Panc1 (cell line): ENCODE measurements at regions not wholly inside any gene's neighbourhood (a gene's known extent, or its start where the extent isn't known, plus 50 kb on each side); places are given as distances from the start of the nearest gene placed in this dataset.

Experiments used
- ATAC-seq: fragments of 200-7000 bp; cut with Tn5 transposase; 2 replicates; pipeline ENCODE4 v1.9.1; 2020; ENCODE audit warnings: mild to moderate bottlenecking, moderate library complexity
- BruUV-seq: library from RNA; stranded (reverse); fragments of 400-500 nt; replicated peaks from 2 replicates; lab custom pipeline; 2021; lab: Mats Ljungman, UMichigan
- CTCF ChIA-PET: fragments of 300-600 bp; sonication (Branson Sonifier 250); formaldehyde crosslinking; loops from one replicate; lab custom pipeline; 2022; ENCODE audit warnings: antibody characterized with exemption; lab: Charles Lee
- POLR2A ChIA-PET: fragments of 300-600 bp; sonication (Branson Sonifier 250); formaldehyde crosslinking; loops from one replicate; lab custom pipeline; 2022; ENCODE audit warnings: antibody characterized with exemption; lab: Charles Lee
- DNase-seq: peaks from one replicate; pipeline ENCODE4 v3.0.0-alpha.2; 2010; ENCODE audit warnings: low read depth, low spot score
- H3K27ac ChIP-seq: 2 replicates; pipeline ENCODE4 v1.5.1; 2011; ENCODE audit warnings: mild to moderate bottlenecking, low read length, inconsistent platforms
- H3K27me3 ChIP-seq: fragments of 200-500 bp; sonication (Bioruptor generic); 2 replicates; pipeline ENCODE4 v1.6.0; 2014; ENCODE audit warnings: low read length, inconsistent platforms; ENCODE audit not compliant: control insufficient read depth, insufficient read depth
- H3K36me3 ChIP-seq: fragments of 200-500 bp; sonication (Bioruptor generic); 2 replicates; pipeline ENCODE4 v1.5.1; 2014; ENCODE audit warnings: inconsistent platforms, mild to moderate bottlenecking, low read length, moderate library complexity; ENCODE audit not compliant: control insufficient read depth, insufficient read depth
- H3K4me1 ChIP-seq: 2 replicates; pipeline ENCODE4 v1.5.1; 2011; ENCODE audit warnings: inconsistent platforms, mild to moderate bottlenecking, low read length, moderate library complexity; ENCODE audit not compliant: control insufficient read depth, insufficient read depth
- H3K4me3 ChIP-seq, 2 experiments: 2 replicates each; pipeline ENCODE4 v1.5.1; 2011 to 2012; ENCODE audit warnings: low read depth in 2 of 2, low read length in 2 of 2, mild to moderate bottlenecking in 2 of 2, inconsistent platforms in 1 of 2, moderate library complexity in 1 of 2
- H3K9me3 ChIP-seq: fragments of 200-500 bp; sonication (Bioruptor generic); 2 replicates; pipeline ENCODE4 v1.5.1; 2014; ENCODE audit warnings: low read depth, mild to moderate bottlenecking, inconsistent platforms, low read length, moderate library complexity; ENCODE audit not compliant: control insufficient read depth, insufficient read depth
- CTCF ChIP-seq: fragments of 450-650 bp; IDR thresholded peaks from 2 replicates; pipeline ENCODE4 v1.5.1; 2017; ENCODE audit warnings: mild to moderate bottlenecking
- POLR2AphosphoS5 ChIP-seq: IDR thresholded peaks from 2 replicates; pipeline ENCODE4 v1.6.1; 2012; ENCODE audit warnings: mild to moderate bottlenecking, low read depth, low read length, moderate library complexity
- REST ChIP-seq, 2 experiments: IDR thresholded peaks; 2 replicates each; pipeline ENCODE4 v1.6.1; 2011 to 2012; ENCODE audit warnings: low read depth in 2 of 2, control low read depth in 1 of 2, low read length in 1 of 2, mild to moderate bottlenecking in 1 of 2, moderate library complexity in 1 of 2; ENCODE audit not compliant: insufficient read depth in 1 of 2
- SIN3A ChIP-seq: IDR thresholded peaks from 2 replicates; pipeline ENCODE4 v1.6.1; 2012; ENCODE audit warnings: low read depth, mild to moderate bottlenecking, low read length, moderate library complexity, borderline replicate concordance; ENCODE audit not compliant: insufficient read depth
- TCF7L2 ChIP-seq: IDR thresholded peaks from 2 replicates; pipeline ENCODE4 v1.6.1; 2011; ENCODE audit warnings: mild to moderate bottlenecking, low read depth, low read length, inconsistent platforms
- in situ Hi-C: cut with HindIII; loops from 2 replicates; pipeline ENCODE4 v1.10.0; 2016; ENCODE audit warnings: low sequenced_read_pairs, low pct_unique_long_range_greater_than_20kb
- intact Hi-C: fragments of 100-400 bp; cut with micrococcal nuclease; formaldehyde crosslinking; loops from one replicate; pipeline ENCODE4 v1.10.0; 2022; ENCODE audit not compliant: unreplicated experiment

GRCh38 chr12:113575386-113575785, 103.7 kb upstream of the LHX5 start:
- TF ChIP-seq CTCF (no peak), TCF7L2 (no peak), SIN3A (no peak), POLR2AphosphoS5 (no peak), REST (IDR thresholded peaks at IDR 0.05; ENCODE audit: insufficient read depth in 1 of 2, low read depth in 2 of 2, low read length in 1 of 2) (no peak)
- in situ Hi-C loops, result no loop called here
- DNase-seq, result no peak
- Histone ChIP-seq H3K27me3 (peaks cover 24% of the 10 kb centered on the region), H3K4me1 (no peaks in the 10 kb centered on the region), H3K36me3 (no peaks in the 10 kb centered on the region), H3K9me3 (no peaks in the 10 kb centered on the region), H3K4me3 (no peak overlapping the region), H3K27ac (no peak overlapping the region)
- no peak for ATAC-seq
- CTCF ChIA-PET, result no interaction called here
- POLR2A ChIA-PET, result no interaction called here
- intact Hi-C loops, result no loop called here
- BruUV-seq, result no TSS peak

- Histone ChIP-seq H3K4me3 (no peak overlapping the region), H3K9me3 (no peaks in the 10 kb centered on the region), H3K36me3 (no peaks in the 10 kb centered on the region), H3K4me1 (no peaks in the 10 kb centered on the region), H3K27ac (no peak overlapping the region), H3K27me3 (0 out of 2 replicates have a peak, but pooled peaks cover 12% of the 10 kb centered on the region)
- no peak for DNase-seq
- CTCF ChIA-PET, result no interaction called here
- intact Hi-C loops (no loop called here), in situ Hi-C loops (no loop called here)
- POLR2A ChIA-PET, result no interaction called here
- BruUV-seq, result no TSS peak
- ATAC-seq, result no peak
- TF ChIP-seq REST (IDR thresholded peaks at IDR 0.05; ENCODE audit: insufficient read depth in 1 of 2, low read depth in 2 of 2, low read length in 1 of 2), result no peak
- no peak for TF ChIP-seq TCF7L2
- TF ChIP-seq CTCF, result no peak
- TF ChIP-seq SIN3A, result no peak
- no peak for TF ChIP-seq POLR2AphosphoS5
Observed at GRCh38 chr12:113573148-113573547, 101.5 kb upstream of the LHX5 start.
